Neural cell (in vitro differentiated cells): ENCODE measurements at regions not wholly inside any gene's neighbourhood (a gene's known extent, or its start where the extent isn't known, plus 50 kb on each side); places are given as distances from the start of the nearest gene placed in this dataset.

Source experiments
- H2AFZ ChIP-seq: fragments of 200-600, 300-800 bp; sonication (generic), shearing (Covaris generic); 2 replicates; pipeline ENCODE4 v1.6.0; 2014; ENCODE audit warnings: low read depth, mild to moderate bottlenecking, antibody characterized with exemption, low read length, moderate library complexity
- H3F3A ChIP-seq: fragments of 200-600 bp; shearing (Covaris generic); 2 replicates; pipeline ENCODE4 v1.6.1; 2016; ENCODE audit warnings: mild to moderate bottlenecking, moderate library complexity, mixed read lengths, antibody characterized with exemption, low read length; ENCODE audit not compliant: insufficient read depth, poor library complexity, severe bottlenecking
- H3K27ac ChIP-seq: fragments of 200-600, 300-800 bp; sonication (generic), shearing (Covaris generic); 2 replicates; pipeline ENCODE4 v1.5.1; 2014; ENCODE audit warnings: mild to moderate bottlenecking, low read length, moderate library complexity
- H3K27me3 ChIP-seq: fragments of 300-800, 200-600 bp; sonication (generic), shearing (Covaris generic); 2 replicates; pipeline ENCODE4 v1.6.0; 2014; ENCODE audit warnings: mild to moderate bottlenecking, low read depth, low read length, moderate library complexity; ENCODE audit not compliant: insufficient read depth
- H3K36me3 ChIP-seq: fragments of 300-800, 200-600 bp; sonication (generic), shearing (Covaris generic); 2 replicates; pipeline ENCODE4 v1.5.1; 2014; ENCODE audit warnings: mild to moderate bottlenecking, antibody characterized with exemption, low read length, moderate library complexity; ENCODE audit not compliant: insufficient read depth
- H3K4me2 ChIP-seq: fragments of 300-800, 200-600 bp; sonication (generic), shearing (Covaris generic); 2 replicates; pipeline ENCODE4 v1.6.0; 2014; ENCODE audit warnings: mild to moderate bottlenecking, low read length
- H3K4me3 ChIP-seq: fragments of 300-800, 200-600 bp; sonication (generic), shearing (Covaris generic); 2 replicates; pipeline ENCODE4 v1.5.1; 2014; ENCODE audit warnings: mild to moderate bottlenecking, low read length, moderate library complexity
- H3K79me2 ChIP-seq: fragments of 200-600 bp; shearing (Covaris generic); replicated peaks from 2 replicates; pipeline ENCODE4 v1.6.0; 2014; ENCODE audit warnings: mild to moderate bottlenecking, low read length, moderate library complexity; ENCODE audit not compliant: insufficient read depth
- H3K9ac ChIP-seq: fragments of 300-800, 200-600 bp; sonication (generic), shearing (Covaris generic); 2 replicates; pipeline ENCODE4 v1.6.1; 2016; ENCODE audit warnings: mild to moderate bottlenecking, low read length, mixed read lengths
- H3K9me2 ChIP-seq: fragments of 200-600 bp; shearing (Covaris generic); 2 replicates; pipeline ENCODE4 v1.6.1; 2016; ENCODE audit warnings: mild to moderate bottlenecking, low read length, mixed read lengths; ENCODE audit not compliant: insufficient read depth
- H3K9me3 ChIP-seq: fragments of 200-600, 300-800 bp; sonication (generic), shearing (Covaris generic); 2 replicates; pipeline ENCODE4 v1.6.1; 2016; ENCODE audit warnings: mild to moderate bottlenecking, mixed run types, low read length, moderate library complexity, mixed read lengths
- H4K20me1 ChIP-seq: fragments of 200-600 bp; shearing (Covaris generic); 2 replicates; pipeline ENCODE4 v1.6.1; 2016; ENCODE audit warnings: mild to moderate bottlenecking, mixed run types; ENCODE audit not compliant: insufficient read depth
- CTCF ChIP-seq: fragments of 450-650 bp; IDR thresholded peaks from 2 replicates; pipeline ENCODE4 v1.5.1; 2014; ENCODE audit warnings: antibody characterized with exemption, mild to moderate bottlenecking, moderate library complexity; ENCODE audit not compliant: poor library complexity, severe bottlenecking
- EP300 ChIP-seq: fragments of 450-650 bp; conservative IDR thresholded peaks from 2 replicates; pipeline ENCODE4 v1.6.1; 2014; ENCODE audit warnings: antibody characterized with exemption, mild to moderate bottlenecking, moderate library complexity; ENCODE audit not compliant: poor library complexity, severe bottlenecking
- EZH2 ChIP-seq: fragments of 200-600, 300-800 bp; shearing (Covaris generic), sonication (generic); IDR thresholded peaks from 2 replicates; pipeline ENCODE4 v1.6.1; 2014; ENCODE audit warnings: antibody characterized with exemption, low read length, borderline replicate concordance, mild to moderate bottlenecking; ENCODE audit not compliant: insufficient read depth, poor library complexity, severe bottlenecking
- MXI1 ChIP-seq: fragments of 450-650 bp; conservative IDR thresholded peaks from 2 replicates; pipeline ENCODE4 v1.6.1; 2014; ENCODE audit warnings: antibody characterized with exemption, mild to moderate bottlenecking; ENCODE audit not compliant: poor library complexity, severe bottlenecking
- POLR2AphosphoS5 ChIP-seq: IDR thresholded peaks from 2 replicates; pipeline ENCODE4 v1.6.1; 2012
- RAD21 ChIP-seq: fragments of 450-650 bp; conservative IDR thresholded peaks from 2 replicates; pipeline ENCODE4 v1.6.1; 2014; ENCODE audit warnings: antibody characterized with exemption, mild to moderate bottlenecking, moderate library complexity
- REST ChIP-seq: IDR thresholded peaks from 2 replicates; pipeline ENCODE4 v1.6.1; 2012; ENCODE audit warnings: borderline replicate concordance
- SMC3 ChIP-seq: fragments of 450-650 bp; conservative IDR thresholded peaks from 2 replicates; pipeline ENCODE4 v1.6.1; 2014; ENCODE audit warnings: antibody characterized with exemption, mild to moderate bottlenecking, moderate library complexity; ENCODE audit not compliant: poor library complexity
- TAF1 ChIP-seq: IDR thresholded peaks from 2 replicates; pipeline ENCODE4 v1.6.1; 2012; ENCODE audit warnings: low read depth

- Histone ChIP-seq H4K20me1 (no peaks in the 10 kb centered on the region), H3K4me2 (no peak overlapping the region), H3K27ac (no peak overlapping the region), H3K4me3 (no peak overlapping the region), H3K9me2 (no peaks in the 10 kb centered on the region), H2AFZ (no peak overlapping the region), H3K79me2 (no peaks in the 10 kb centered on the region), H3K36me3 (no peaks in the 10 kb centered on the region), H3K27me3 (no peaks in the 10 kb centered on the region), H3K9me3 (no peaks in the 10 kb centered on the region), H3K9ac (no peak overlapping the region), H3F3A (no peaks in the 10 kb centered on the region)
- no peak for TF ChIP-seq RAD21
- no peak for TF ChIP-seq EP300
- no peak for TF ChIP-seq CTCF
- TF ChIP-seq REST, result no peak
- TF ChIP-seq EZH2, result no peak
- TF ChIP-seq SMC3, result no peak
- no peak for TF ChIP-seq POLR2AphosphoS5
- no peak for TF ChIP-seq TAF1
- TF ChIP-seq MXI1, result no peak
These were observed 557.0 kb downstream of the SLC6A15 start for GRCh38 chr12:84355561-84355960.

GRCh38 chr12:84348582-84348981 lies 564.0 kb downstream of the SLC6A15 start:
- no peaks in the 10 kb centered on the region for H3F3A ChIP-seq
- H3K4me2 ChIP-seq, result no peak overlapping the region
- H3K27me3 ChIP-seq, result no peaks in the 10 kb centered on the region
- H3K4me3 ChIP-seq, result no peak overlapping the region
- TF ChIP-seq CTCF (no peak), REST (no peak), EP300 (no peak), RAD21 (no peak), EZH2 (no peak), POLR2AphosphoS5 (no peak), SMC3 (no peak), TAF1 (no peak), MXI1 (no peak)
- H2AFZ ChIP-seq, result no peak overlapping the region
- H3K79me2 ChIP-seq, result no peaks in the 10 kb centered on the region
- no peak overlapping the region for H3K27ac ChIP-seq
- no peaks in the 10 kb centered on the region for H3K9me2 ChIP-seq
- H3K36me3 ChIP-seq, result no peaks in the 10 kb centered on the region
- no peak overlapping the region for H3K9ac ChIP-seq
- no peaks in the 10 kb centered on the region for H3K9me3 ChIP-seq
- no peaks in the 10 kb centered on the region for H4K20me1 ChIP-seq
